HUES6 (cell line): ENCODE measurements at regions not wholly inside any gene's neighbourhood (a gene's known extent, or its start where the extent isn't known, plus 50 kb on each side); places are given as distances from the start of the nearest gene placed in this dataset.
"Not testable (repeated sequence)": the region's sequence is repeated elsewhere in the genome, so short reads cannot be mapped to it uniquely, and the experiment has no call there.

Experiments used
- H3K27ac ChIP-seq: 2 replicates; pipeline ENCODE4 v1.7.0; 2013; ENCODE audit warnings: low read depth, mild to moderate bottlenecking, low read length, inconsistent platforms
- H3K27me3 ChIP-seq: 2 replicates; pipeline ENCODE4 v1.6.1; 2013; ENCODE audit warnings: low read length; ENCODE audit not compliant: control insufficient read depth, insufficient read depth
- H3K36me3 ChIP-seq: 2 replicates; pipeline ENCODE4 v1.6.1; 2013; ENCODE audit warnings: low read length; ENCODE audit not compliant: control insufficient read depth, insufficient read depth
- H3K4me1 ChIP-seq: 2 replicates; pipeline ENCODE4 v1.6.1; 2013; ENCODE audit warnings: low read length; ENCODE audit not compliant: control insufficient read depth, insufficient read depth
- H3K4me3 ChIP-seq: 2 replicates; pipeline ENCODE4 v1.5.1; 2013; ENCODE audit warnings: low read depth, low read length
- H3K9ac ChIP-seq: one replicate; pipeline ENCODE4 v1.6.1; 2013; ENCODE audit warnings: mild to moderate bottlenecking, low read length
- H3K9me3 ChIP-seq: 2 replicates; pipeline ENCODE4 v1.6.1; 2013; ENCODE audit warnings: low read depth, low read length; ENCODE audit not compliant: control insufficient read depth, insufficient read depth

- H3K9ac ChIP-seq = no peak overlapping the region
- H3K27ac ChIP-seq = no peak overlapping the region
- H3K9me3 ChIP-seq = no peaks in the 10 kb centered on the region
- H3K4me3 ChIP-seq = no peak overlapping the region
- H3K4me1 ChIP-seq = no peaks in the 10 kb centered on the region
- H3K36me3 ChIP-seq = no peaks in the 10 kb centered on the region
- no peaks in the 10 kb centered on the region for H3K27me3 ChIP-seq
Observed at GRCh38 chr1:56248138-56248537, 331.2 kb downstream of the PLPP3 start.

- H3K9me3 ChIP-seq, H3K27me3 ChIP-seq: not testable (repeated sequence)
Observed at GRCh38 chr1:56246726-56247125, 332.6 kb downstream of the PLPP3 start.

GRCh38 chr1:56240400-56240799, 339.0 kb downstream of the PLPP3 start:
- no peak overlapping the region for H3K4me3 ChIP-seq
- no peaks in the 10 kb centered on the region for H3K27me3 ChIP-seq
- no peak overlapping the region for H3K9ac ChIP-seq

More at GRCh38 chr1:56246726-56247125, 332.6 kb downstream of the PLPP3 start:
- H3K4me1 ChIP-seq, H3K4me3 ChIP-seq, H3K27ac ChIP-seq, H3K9ac ChIP-seq, H3K36me3 ChIP-seq: not testable (repeated sequence)

GRCh38 chr1:56237491-56238064, 341.8 kb downstream of the PLPP3 start:
- H3K9ac ChIP-seq = no peak overlapping the region
- no peaks in the 10 kb centered on the region for H3K27me3 ChIP-seq
- no peaks in the 10 kb centered on the region for H3K36me3 ChIP-seq
- no peak overlapping the region for H3K27ac ChIP-seq
- no peaks in the 10 kb centered on the region for H3K4me1 ChIP-seq
- no peak overlapping the region for H3K4me3 ChIP-seq
- peaks cover 5% of the 10 kb centered on the region for H3K9me3 ChIP-seq

More at GRCh38 chr1:56240400-56240799, 339.0 kb downstream of the PLPP3 start:
- Histone ChIP-seq H3K9me3 (peaks cover 5% of the 10 kb centered on the region), H3K4me1 (no peaks in the 10 kb centered on the region), H3K36me3 (no peaks in the 10 kb centered on the region), H3K27ac (no peak overlapping the region)

- Histone ChIP-seq H3K36me3 (no peaks in the 10 kb centered on the region), H3K27me3 (no peaks in the 10 kb centered on the region)
Observed at GRCh38 chr1:56236688-56237087, 342.7 kb downstream of the PLPP3 start.

GRCh38 chr1:56235909-56236510, 343.4 kb downstream of the PLPP3 start:
- Histone ChIP-seq H3K4me1 (no peaks in the 10 kb centered on the region), H3K36me3 (no peaks in the 10 kb centered on the region), H3K27ac (no peak overlapping the region), H3K9ac (no peak overlapping the region), H3K9me3 (no peaks in the 10 kb centered on the region), H3K27me3 (no peaks in the 10 kb centered on the region), H3K4me3 (no peak overlapping the region)

More at GRCh38 chr1:56236688-56237087, 342.7 kb downstream of the PLPP3 start:
- no peak overlapping the region for H3K27ac ChIP-seq
- no peak overlapping the region for H3K9ac ChIP-seq
- peaks cover under 1% of the 10 kb centered on the region for H3K9me3 ChIP-seq
- no peaks in the 10 kb centered on the region for H3K4me1 ChIP-seq
- H3K4me3 ChIP-seq = no peak overlapping the region

- Histone ChIP-seq H3K27ac (no peak overlapping the region), H3K4me3 (no peak overlapping the region), H3K9ac (no peak overlapping the region), H3K27me3 (no peaks in the 10 kb centered on the region), H3K4me1 (no peaks in the 10 kb centered on the region), H3K36me3 (no peaks in the 10 kb centered on the region), H3K9me3 (no peaks in the 10 kb centered on the region)
Observed at GRCh38 chr1:56229186-56229585, 350.2 kb downstream of the PLPP3 start.

- no peak overlapping the region for H3K9ac ChIP-seq
- H3K4me1 ChIP-seq = no peaks in the 10 kb centered on the region
- H3K27ac ChIP-seq = no peak overlapping the region
- no peaks in the 10 kb centered on the region for H3K27me3 ChIP-seq
- H3K36me3 ChIP-seq = no peaks in the 10 kb centered on the region
- H3K9me3 ChIP-seq = no peaks in the 10 kb centered on the region
- no peak overlapping the region for H3K4me3 ChIP-seq
Observed at GRCh38 chr1:56227886-56228285, 351.5 kb downstream of the PLPP3 start.

- Histone ChIP-seq H3K9ac (no peak overlapping the region), H3K4me3 (no peak overlapping the region), H3K9me3 (no peaks in the 10 kb centered on the region), H3K27ac (no peak overlapping the region), H3K4me1 (no peaks in the 10 kb centered on the region), H3K36me3 (no peaks in the 10 kb centered on the region), H3K27me3 (no peaks in the 10 kb centered on the region)
Observed at GRCh38 chr1:56227401-56227800, 352.0 kb downstream of the PLPP3 start.

- H3K4me1 ChIP-seq = no peaks in the 10 kb centered on the region
- no peak overlapping the region for H3K27ac ChIP-seq
- no peak overlapping the region for H3K9ac ChIP-seq
- no peaks in the 10 kb centered on the region for H3K9me3 ChIP-seq
- no peaks in the 10 kb centered on the region for H3K27me3 ChIP-seq
- H3K4me3 ChIP-seq = no peak overlapping the region
- no peaks in the 10 kb centered on the region for H3K36me3 ChIP-seq
Observed at GRCh38 chr1:56225964-56226815, 353.2 kb downstream of the PLPP3 start.

- H3K4me3 ChIP-seq = no peak overlapping the region
- no peaks in the 10 kb centered on the region for H3K9me3 ChIP-seq
- no peaks in the 10 kb centered on the region for H3K36me3 ChIP-seq
- H3K27me3 ChIP-seq = no peaks in the 10 kb centered on the region
- no peak overlapping the region for H3K27ac ChIP-seq
- H3K4me1 ChIP-seq = no peaks in the 10 kb centered on the region
- no peak overlapping the region for H3K9ac ChIP-seq
Observed at GRCh38 chr1:56223968-56224367, 355.4 kb downstream of the PLPP3 start.
